Esophagus muscularis mucosa (tissue), 4 donors: ENCODE measurements at regions not wholly inside any gene's neighbourhood (a gene's known extent, or its start where the extent isn't known, plus 50 kb on each side); places are given as distances from the start of the nearest gene placed in this dataset.

Source experiments
- DNase-seq: peaks from one replicate; pipeline ENCODE4 v3.0.0-alpha.2; 2017; ENCODE audit errors: extremely low spot score
- H3K27ac ChIP-seq, 4 donors: fragments of 200-600 bp; sonication (generic); replicated peaks in 1 of 4; 1 replicate in 3 of 4; 2 replicates in 1 of 4; pipeline ENCODE4 v1.5.1; 2016 to 2019; ENCODE audit warnings: mild to moderate bottlenecking in 1 of 4
- H3K27me3 ChIP-seq, 4 donors: fragments of 200-600 bp; sonication (generic); one replicate each; pipeline versions ENCODE4 v1.5.1 to v1.6.0; 2016 to 2019
- H3K36me3 ChIP-seq, 4 donors: fragments of 200-600 bp; sonication (generic); one replicate each; pipeline ENCODE4 v1.5.1; 2016 to 2019
- H3K4me1 ChIP-seq, 4 donors: fragments of 200-600 bp; sonication (generic); one replicate each; pipeline ENCODE4 v1.5.1; 2016 to 2019
- H3K4me3 ChIP-seq, 4 donors: fragments of 200-600 bp; sonication (generic); 1 replicate in 2 of 4; 2 replicates in 2 of 4; pipeline ENCODE4 v1.5.1; 2016 to 2019; ENCODE audit warnings: mild to moderate bottlenecking in 4 of 4, moderate library complexity in 1 of 4
- H3K9me3 ChIP-seq, 4 donors: fragments of 200-600 bp; sonication (generic); 1 replicate in 3 of 4; 2 replicates in 1 of 4; pipeline ENCODE4 v1.5.1; 2016 to 2019
- EP300 ChIP-seq: sonication (generic); formaldehyde crosslinking; IDR thresholded peaks from one replicate; pipeline ENCODE4 v1.6.1; 2017; ENCODE audit warnings: antibody characterized with exemption
- POLR2A ChIP-seq: fragments of 450-650 bp; IDR thresholded peaks from one replicate; pipeline ENCODE4 v1.6.1; 2017; ENCODE audit warnings: antibody characterized with exemption, moderate library complexity, mild to moderate bottlenecking, low read depth
- POLR2AphosphoS5 ChIP-seq, 2 donors: sonication (generic); formaldehyde crosslinking; IDR thresholded peaks; one replicate each; pipeline ENCODE4 v1.6.1; 2017; ENCODE audit warnings: antibody characterized with exemption in 2 of 2
- WGBS: methylation state at CpG from one replicate; pipeline ENCODE4 v1.1.5; 2018; 5-methylcytosine and 5-hydroxymethylcytosine counted together
- intact Hi-C: fragments of 100-400 bp; cut with DNase I; formaldehyde crosslinking; loops from one replicate; pipeline ENCODE4 v1.15.1; 2023
- TF ChIP-seq, protein P1 (sequence below), 3 experiments: fragments of 200-600 bp in 2 of 3; fragments of 450-650 bp in 1 of 3; sonication (generic) in 2 of 3; IDR thresholded peaks; one replicate each; pipeline ENCODE4 v1.5.1; 2017 to 2019; ENCODE audit warnings: antibody characterized with exemption in 3 of 3, mild to moderate bottlenecking in 2 of 3, moderate library complexity in 1 of 3

GRCh38 chr1:4871373-4871772 is 217.0 kb downstream of the AJAP1 start:
- Histone ChIP-seq H3K27me3 (no peaks in the 10 kb centered on the region), H3K4me1 (no peaks in the 10 kb centered on the region), H3K4me3 (no peak overlapping the region), H3K36me3 (no peaks in the 10 kb centered on the region), H3K9me3 (peaks cover 0 to 5% (median 0%) of the 10 kb centered on the region in 4 donors), H3K27ac (no peak overlapping the region)
- WGBS = 88% methylated on average over 3 of the region's 3 CpGs
- TF ChIP-seq, protein P1, sequence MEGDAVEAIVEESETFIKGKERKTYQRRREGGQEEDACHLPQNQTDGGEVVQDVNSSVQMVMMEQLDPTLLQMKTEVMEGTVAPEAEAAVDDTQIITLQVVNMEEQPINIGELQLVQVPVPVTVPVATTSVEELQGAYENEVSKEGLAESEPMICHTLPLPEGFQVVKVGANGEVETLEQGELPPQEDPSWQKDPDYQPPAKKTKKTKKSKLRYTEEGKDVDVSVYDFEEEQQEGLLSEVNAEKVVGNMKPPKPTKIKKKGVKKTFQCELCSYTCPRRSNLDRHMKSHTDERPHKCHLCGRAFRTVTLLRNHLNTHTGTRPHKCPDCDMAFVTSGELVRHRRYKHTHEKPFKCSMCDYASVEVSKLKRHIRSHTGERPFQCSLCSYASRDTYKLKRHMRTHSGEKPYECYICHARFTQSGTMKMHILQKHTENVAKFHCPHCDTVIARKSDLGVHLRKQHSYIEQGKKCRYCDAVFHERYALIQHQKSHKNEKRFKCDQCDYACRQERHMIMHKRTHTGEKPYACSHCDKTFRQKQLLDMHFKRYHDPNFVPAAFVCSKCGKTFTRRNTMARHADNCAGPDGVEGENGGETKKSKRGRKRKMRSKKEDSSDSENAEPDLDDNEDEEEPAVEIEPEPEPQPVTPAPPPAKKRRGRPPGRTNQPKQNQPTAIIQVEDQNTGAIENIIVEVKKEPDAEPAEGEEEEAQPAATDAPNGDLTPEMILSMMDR (IDR thresholded peaks at IDR 0.05) = no peak
- TF ChIP-seq POLR2AphosphoS5 (IDR thresholded peaks at IDR 0.05) = no peak
- TF ChIP-seq POLR2A = no peak
- no peak for TF ChIP-seq EP300
- intact Hi-C loops = no loop called here
- no peak for DNase-seq

DNA sequence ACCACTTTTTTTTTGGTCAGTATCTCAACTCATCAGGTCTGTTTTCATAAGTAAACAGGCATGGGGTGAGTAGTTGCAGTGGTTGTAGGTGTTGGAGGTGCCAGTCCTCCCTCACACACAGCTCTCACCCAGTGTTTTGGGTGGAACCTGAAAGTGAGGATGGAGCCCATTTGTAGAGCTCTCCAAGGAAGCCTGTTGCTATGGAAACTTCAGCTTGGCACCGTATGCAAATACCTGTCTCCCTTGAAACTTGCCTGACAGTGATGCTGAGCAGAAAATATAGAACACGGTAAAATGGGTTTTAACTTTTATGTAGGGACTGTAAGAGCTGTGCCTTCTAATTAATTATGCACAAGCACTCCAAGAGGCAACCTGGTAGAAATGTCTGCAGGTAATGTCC is 214.1 kb downstream of the AJAP1 start:
- 48% methylated on average over 2 of the region's 2 CpGs for WGBS
- TF ChIP-seq EP300 (no peak), POLR2AphosphoS5 (IDR thresholded peaks at IDR 0.05) (no peak), POLR2A (no peak)
- TF ChIP-seq, protein P1 (IDR thresholded peaks at IDR 0.05) = no peak
- Histone ChIP-seq H3K27ac (no peak overlapping the region), H3K4me3 (no peak overlapping the region), H3K36me3 (no peaks in the 10 kb centered on the region), H3K4me1 (no peaks in the 10 kb centered on the region), H3K9me3 (peaks cover 0 to 5% (median 0%) of the 10 kb centered on the region in 4 donors), H3K27me3 (no peaks in the 10 kb centered on the region)
- no peak for DNase-seq
- intact Hi-C loops = no loop called here

DNA sequence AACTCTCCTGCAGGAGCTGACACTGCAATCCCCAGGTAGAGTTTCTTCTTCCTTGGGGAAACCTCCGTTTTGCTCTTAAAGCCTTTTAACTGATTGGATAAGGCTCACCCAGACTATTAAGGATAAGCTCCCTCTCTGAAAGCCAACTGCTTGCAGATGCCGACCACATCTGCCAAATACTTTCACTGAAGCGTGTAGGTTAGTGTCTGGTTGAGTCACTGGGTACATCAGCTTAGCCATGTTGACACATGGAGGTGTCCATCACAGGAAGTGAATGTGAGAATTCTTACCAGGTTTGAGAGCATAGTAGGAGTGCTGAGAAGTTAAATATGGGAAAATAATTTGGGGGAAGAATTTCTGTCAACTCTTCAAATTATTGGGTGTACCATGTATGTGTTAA is 202.0 kb downstream of the AJAP1 start:
- no peaks in the 10 kb centered on the region for H3K4me1 ChIP-seq
- no peaks in the 10 kb centered on the region for H3K36me3 ChIP-seq
- intact Hi-C loops = no loop called here
- TF ChIP-seq POLR2AphosphoS5 (IDR thresholded peaks at IDR 0.05) (no peak), POLR2A (no peak), EP300 (no peak)
- TF ChIP-seq, protein P1 (IDR thresholded peaks at IDR 0.05) = no peak
- DNase-seq = no peak
- H3K27me3 ChIP-seq = no peaks in the 10 kb centered on the region
- no peaks in the 10 kb centered on the region for H3K9me3 ChIP-seq
- WGBS = 80% methylated on average over 3 of the region's 3 CpGs
- H3K27ac ChIP-seq = no peak overlapping the region
- H3K4me3 ChIP-seq = no peak overlapping the region

GRCh38 chr1:4854367-4854766 is 200.0 kb downstream of the AJAP1 start:
- no peaks in the 10 kb centered on the region for H3K4me1 ChIP-seq
- H3K27ac ChIP-seq = no peak overlapping the region
- H3K27me3 ChIP-seq = no peaks in the 10 kb centered on the region
- TF ChIP-seq POLR2A = no peak
- no peak for TF ChIP-seq POLR2AphosphoS5 (IDR thresholded peaks at IDR 0.05)
- no peak for TF ChIP-seq EP300
- TF ChIP-seq, protein P1 (IDR thresholded peaks at IDR 0.05) = no peak
- peaks cover 0 to 12% (median 8%) of the 10 kb centered on the region in 4 donors for H3K9me3 ChIP-seq
- intact Hi-C loops = no loop called here
- no peak for DNase-seq
- no peak overlapping the region for H3K4me3 ChIP-seq
- 75% methylated on average over 8 of the region's 8 CpGs for WGBS
- no peaks in the 10 kb centered on the region for H3K36me3 ChIP-seq

- peaks cover 0 to 12% (median 8%) of the 10 kb centered on the region in 4 donors for H3K9me3 ChIP-seq
- WGBS = 76% methylated on average over 5 of the region's 5 CpGs
- H3K27me3 ChIP-seq = no peaks in the 10 kb centered on the region
- DNase-seq = no peak
- no peak overlapping the region for H3K4me3 ChIP-seq
- no peak for TF ChIP-seq POLR2AphosphoS5 (IDR thresholded peaks at IDR 0.05)
- TF ChIP-seq, protein P1 (IDR thresholded peaks at IDR 0.05) = no peak
- H3K36me3 ChIP-seq = no peaks in the 10 kb centered on the region
- intact Hi-C loops = no loop called here
- no peaks in the 10 kb centered on the region for H3K4me1 ChIP-seq
- no peak overlapping the region for H3K27ac ChIP-seq
Observed at GRCh38 chr1:4853904-4854303, 199.5 kb downstream of the AJAP1 start.
